PC-9 (cell line): ENCODE measurements at regions not wholly inside any gene's neighbourhood (a gene's known extent, or its start where the extent isn't known, plus 50 kb on each side); places are given as distances from the start of the nearest gene placed in this dataset.

Source experiments
- CTCF ChIP-seq: fragments of 200-600 bp; sonication (generic); conservative IDR thresholded peaks from 2 replicates; pipeline ENCODE4 v1.6.1; 2017; ENCODE audit warnings: mixed run types, antibody characterized with exemption, mild to moderate bottlenecking, moderate library complexity
- EZH2 ChIP-seq: fragments of 200-600 bp; sonication (generic); IDR thresholded peaks from 2 replicates; pipeline ENCODE4 v1.8.0; 2017; ENCODE audit warnings: antibody characterized with exemption, low read depth

- TF ChIP-seq CTCF (no peak), EZH2 (no peak)
Observed at GRCh38 chr2:160924936-160925353, 235.3 kb upstream of the TANK start.
